Left ventricle myocardium inferior (tissue), 1 donor: ENCODE measurements at regions not wholly inside any gene's neighbourhood (a gene's known extent, or its start where the extent isn't known, plus 50 kb on each side); places are given as distances from the start of the nearest gene placed in this dataset.

Source experiments
- DNase-seq: peaks from one replicate; pipeline ENCODE4 v3.0.0-alpha.2; 2020
- H3K27ac ChIP-seq: fragments of 200-600 bp; replicated peaks from 2 replicates; pipeline ENCODE4 v1.8.0; 2021
- H3K27me3 ChIP-seq: fragments of 200-600 bp; 2 replicates; pipeline ENCODE4 v1.8.0; 2021; ENCODE audit warnings: low read depth
- H3K36me3 ChIP-seq: fragments of 200-600 bp; 2 replicates; pipeline ENCODE4 v1.8.0; 2021
- H3K4me1 ChIP-seq: fragments of 200-600 bp; 2 replicates; pipeline ENCODE4 v1.8.0; 2021
- H3K4me3 ChIP-seq: fragments of 200-600 bp; 2 replicates; pipeline ENCODE4 v1.8.0; 2021; ENCODE audit warnings: mild to moderate bottlenecking, moderate library complexity
- H3K9me3 ChIP-seq: fragments of 200-600 bp; replicated peaks from 2 replicates; pipeline ENCODE4 v1.8.0; 2021
- intact Hi-C: fragments of 100-400 bp; cut with micrococcal nuclease; formaldehyde crosslinking; loops from one replicate; pipeline ENCODE4 v1.11.0; 2022
- TF ChIP-seq, protein P1 (sequence below): fragments of 200-600 bp; IDR thresholded peaks from 2 replicates; pipeline ENCODE4 v1.8.0; 2021; ENCODE audit warnings: antibody characterized with exemption, mild to moderate bottlenecking, borderline replicate concordance
- donor health status: DM: no; HTN: yes; CAD: no; lungs with severe emphysema.

DNA sequence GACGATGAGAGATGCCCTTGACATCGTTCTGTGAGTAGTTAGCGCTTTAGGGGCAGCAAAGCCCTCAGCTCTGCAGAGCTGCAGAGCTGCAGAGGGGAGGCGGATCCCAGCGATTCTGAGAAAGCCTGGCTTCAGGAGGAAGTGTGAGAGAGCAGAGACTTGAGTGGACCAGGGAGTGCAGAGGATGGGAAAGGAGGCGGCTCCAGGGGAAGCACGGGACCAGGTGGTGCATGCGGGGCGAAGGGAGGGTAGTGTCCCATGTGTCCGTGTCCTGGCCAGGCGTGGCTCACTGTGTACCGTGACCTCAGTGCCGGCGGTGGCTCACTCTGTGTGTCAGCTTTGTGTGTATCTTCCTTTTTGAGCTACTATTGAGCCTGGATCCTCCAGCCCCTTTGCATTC, 250.8 kb upstream of the PITRM1 start:
- no peak for DNase-seq
- peaks cover 35% of the 10 kb centered on the region for H3K4me1 ChIP-seq
- H3K4me3 ChIP-seq, result no peak overlapping the region
- no peaks in the 10 kb centered on the region for H3K27me3 ChIP-seq
- H3K27ac ChIP-seq, result peak overlapping the region; percentile 85
- no peaks in the 10 kb centered on the region for H3K36me3 ChIP-seq
- intact Hi-C loops, result no loop called here
- no peaks in the 10 kb centered on the region for H3K9me3 ChIP-seq
- TF ChIP-seq, protein P1, sequence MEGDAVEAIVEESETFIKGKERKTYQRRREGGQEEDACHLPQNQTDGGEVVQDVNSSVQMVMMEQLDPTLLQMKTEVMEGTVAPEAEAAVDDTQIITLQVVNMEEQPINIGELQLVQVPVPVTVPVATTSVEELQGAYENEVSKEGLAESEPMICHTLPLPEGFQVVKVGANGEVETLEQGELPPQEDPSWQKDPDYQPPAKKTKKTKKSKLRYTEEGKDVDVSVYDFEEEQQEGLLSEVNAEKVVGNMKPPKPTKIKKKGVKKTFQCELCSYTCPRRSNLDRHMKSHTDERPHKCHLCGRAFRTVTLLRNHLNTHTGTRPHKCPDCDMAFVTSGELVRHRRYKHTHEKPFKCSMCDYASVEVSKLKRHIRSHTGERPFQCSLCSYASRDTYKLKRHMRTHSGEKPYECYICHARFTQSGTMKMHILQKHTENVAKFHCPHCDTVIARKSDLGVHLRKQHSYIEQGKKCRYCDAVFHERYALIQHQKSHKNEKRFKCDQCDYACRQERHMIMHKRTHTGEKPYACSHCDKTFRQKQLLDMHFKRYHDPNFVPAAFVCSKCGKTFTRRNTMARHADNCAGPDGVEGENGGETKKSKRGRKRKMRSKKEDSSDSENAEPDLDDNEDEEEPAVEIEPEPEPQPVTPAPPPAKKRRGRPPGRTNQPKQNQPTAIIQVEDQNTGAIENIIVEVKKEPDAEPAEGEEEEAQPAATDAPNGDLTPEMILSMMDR, result no peak

DNA sequence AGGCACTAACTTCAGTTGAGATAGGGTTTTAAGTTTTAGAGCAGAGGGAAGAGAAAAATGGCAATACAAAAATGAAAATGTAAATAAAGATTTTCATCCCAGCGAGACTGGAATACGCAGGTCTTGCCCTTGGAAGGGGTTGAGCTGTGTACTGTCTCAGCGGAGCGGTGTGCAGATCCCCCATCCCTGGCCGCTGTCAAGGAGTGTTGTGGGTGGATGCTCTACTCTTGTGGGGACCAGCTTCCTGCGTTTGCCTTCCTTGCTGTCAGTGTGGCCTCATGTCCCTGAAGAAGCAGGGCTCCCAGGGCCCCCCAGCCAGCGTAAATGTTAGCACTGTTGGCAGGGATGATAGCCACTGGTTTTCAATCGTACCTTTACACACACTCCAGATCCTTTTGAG, 249.7 kb upstream of the PITRM1 start:
- Histone ChIP-seq H3K4me3 (no peak overlapping the region), H3K27ac (no peak overlapping the region), H3K4me1 (peaks cover 35% of the 10 kb centered on the region), H3K27me3 (no peaks in the 10 kb centered on the region), H3K9me3 (no peaks in the 10 kb centered on the region), H3K36me3 (no peaks in the 10 kb centered on the region)
- TF ChIP-seq, protein P1, result no peak
- intact Hi-C loops, result no loop called here
- no peak for DNase-seq

DNA sequence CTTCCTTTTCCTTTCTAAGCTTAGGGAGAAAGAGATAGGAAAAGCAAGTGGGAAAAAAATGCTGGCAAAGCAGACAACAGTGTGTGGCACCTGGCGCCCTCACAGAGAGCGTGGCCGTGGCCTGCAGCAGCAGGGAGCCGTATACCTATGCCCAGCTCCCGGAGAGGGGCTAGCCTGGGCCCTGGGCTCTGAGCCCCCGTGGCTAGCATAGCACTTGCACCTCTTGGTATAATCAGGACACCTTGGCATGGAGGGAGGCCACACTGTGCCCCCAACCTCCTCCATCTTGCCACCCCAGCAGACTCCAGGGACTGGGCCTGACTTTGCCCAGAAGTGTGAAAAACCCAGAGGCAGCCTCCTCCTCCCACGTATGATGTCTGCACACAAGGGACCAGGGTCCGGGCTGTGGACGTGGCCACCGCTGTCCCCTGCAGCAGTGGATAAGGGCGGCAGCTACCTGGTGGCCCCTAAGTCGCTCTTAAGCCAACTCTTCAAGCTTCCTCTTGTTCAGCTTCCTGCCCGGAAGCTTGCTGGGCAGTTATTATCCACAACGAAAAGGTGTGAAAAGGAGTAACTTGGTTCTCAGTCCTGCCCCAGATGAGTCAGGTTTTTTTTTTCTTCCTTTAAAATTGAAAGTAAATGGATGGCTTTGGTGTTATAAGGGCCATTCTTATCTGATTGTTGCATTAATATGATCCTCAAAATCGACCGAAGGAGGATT, 249.1 kb upstream of the PITRM1 start:
- intact Hi-C loops, result no loop called here
- Histone ChIP-seq H3K27me3 (no peaks in the 10 kb centered on the region), H3K27ac (no peak overlapping the region), H3K4me3 (no peak overlapping the region), H3K4me1 (peaks cover 30% of the 10 kb centered on the region), H3K9me3 (no peaks in the 10 kb centered on the region), H3K36me3 (no peaks in the 10 kb centered on the region)
- TF ChIP-seq, protein P1, result no peak
- no peak for DNase-seq

DNA sequence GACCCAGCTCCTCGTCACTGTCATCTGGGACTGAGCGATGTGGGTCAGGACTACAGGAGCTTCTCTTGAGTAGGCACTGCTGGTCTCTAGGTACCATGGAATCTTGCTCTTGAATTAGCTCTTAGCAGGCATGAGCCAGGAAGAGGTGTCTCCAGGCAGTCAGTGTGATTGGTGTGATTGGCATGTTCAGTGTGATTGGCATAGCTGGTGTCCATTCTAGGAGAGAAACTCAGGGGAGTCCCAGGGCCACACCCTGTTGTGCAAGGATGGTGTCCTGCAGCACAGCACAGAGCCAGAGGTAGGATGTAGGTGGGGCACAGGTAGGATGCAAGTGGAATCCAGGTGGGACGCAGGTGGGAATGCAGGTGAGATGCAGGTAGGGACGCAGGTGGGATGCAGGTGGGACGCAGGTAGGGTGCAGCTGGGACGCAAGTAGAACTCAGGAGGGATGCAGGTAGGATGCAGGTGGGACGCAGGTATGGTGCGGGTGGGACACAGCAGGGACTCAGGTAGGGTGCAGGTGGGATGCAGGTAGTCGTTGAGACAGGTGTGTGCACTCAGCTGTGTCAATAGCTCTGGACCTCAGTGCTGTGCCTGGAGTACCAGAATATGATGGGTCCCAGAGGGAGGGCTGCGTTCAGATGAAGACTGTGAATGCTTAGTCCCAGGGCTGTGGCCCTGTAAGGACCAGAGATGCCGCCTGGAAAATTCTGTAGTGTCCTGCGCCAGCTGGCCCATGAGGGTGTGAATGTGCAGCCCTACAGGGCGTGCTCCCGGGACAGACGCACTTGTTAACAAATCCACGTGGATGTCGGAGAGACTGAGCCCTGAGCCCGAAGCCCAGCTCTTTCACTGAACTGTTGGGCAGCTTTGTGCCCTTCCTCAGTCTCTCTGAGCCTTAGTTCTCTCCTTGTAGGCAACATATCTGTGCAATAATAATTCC, 248.2 kb upstream of the PITRM1 start:
- no peaks in the 10 kb centered on the region for H3K9me3 ChIP-seq
- TF ChIP-seq, protein P1, result no peak
- H3K27ac ChIP-seq, result no peak overlapping the region
- no peaks in the 10 kb centered on the region for H3K27me3 ChIP-seq
- no peak for DNase-seq
- H3K4me3 ChIP-seq, result no peak overlapping the region
- H3K36me3 ChIP-seq, result no peaks in the 10 kb centered on the region
- H3K4me1 ChIP-seq, result peaks cover 21% of the 10 kb centered on the region
- intact Hi-C loops, result no loop called here

DNA sequence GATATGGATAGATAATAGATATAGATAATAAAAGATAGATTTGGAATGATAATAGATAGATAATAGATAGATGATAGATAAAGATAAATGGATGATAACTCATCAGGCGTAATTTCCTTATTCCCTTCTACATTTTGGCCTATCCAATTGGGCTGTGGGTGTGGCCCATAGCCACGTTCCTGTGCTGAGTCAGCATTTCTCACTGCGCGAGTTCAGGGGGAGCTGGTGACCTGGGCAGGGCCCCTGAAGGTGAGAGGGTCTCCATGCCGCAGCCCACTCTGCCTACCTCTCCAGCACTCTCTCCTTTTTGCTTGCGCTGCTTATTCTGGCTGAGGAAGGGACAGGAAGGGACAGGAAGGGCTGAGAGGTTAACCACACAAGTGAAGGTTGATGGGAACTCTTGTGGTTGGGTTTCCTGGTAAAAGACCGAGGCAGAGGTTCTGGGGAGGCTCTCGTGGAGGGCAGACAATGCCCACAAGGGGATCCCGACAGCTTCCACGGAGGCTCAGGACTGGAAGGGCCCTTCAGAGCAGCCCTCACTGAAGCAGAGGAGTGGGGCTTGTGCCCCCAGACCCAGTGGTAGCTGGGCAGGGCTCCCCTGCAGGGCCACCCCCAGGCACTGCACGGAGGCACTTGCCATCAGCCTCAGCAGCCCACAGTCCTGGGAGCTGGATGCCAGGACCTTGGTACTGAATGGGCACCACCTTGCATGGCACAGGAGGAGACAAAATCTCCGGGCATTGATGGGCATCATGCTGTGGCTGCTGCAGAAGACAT, 247.3 kb upstream of the PITRM1 start:
- Histone ChIP-seq H3K4me3 (no peak overlapping the region), H3K27ac (no peak overlapping the region), H3K27me3 (no peaks in the 10 kb centered on the region), H3K4me1 (peaks cover 14% of the 10 kb centered on the region), H3K36me3 (no peaks in the 10 kb centered on the region), H3K9me3 (no peaks in the 10 kb centered on the region)
- intact Hi-C loops, result no loop called here
- TF ChIP-seq, protein P1, result no peak
- DNase-seq, result no peak
